HG02852 (cell line): ENCODE measurements at regions not wholly inside any gene's neighbourhood (a gene's known extent, or its start where the extent isn't known, plus 50 kb on each side); places are given as distances from the start of the nearest gene placed in this dataset.

ENCODE experiments used
- ATAC-seq: cut with Tn5 transposase; IDR thresholded peaks from one replicate; pipeline ENCODE4 v1.9.1; 2021; ENCODE audit warnings: mild to moderate bottlenecking, moderate library complexity; ENCODE audit not compliant: unreplicated experiment

DNA sequence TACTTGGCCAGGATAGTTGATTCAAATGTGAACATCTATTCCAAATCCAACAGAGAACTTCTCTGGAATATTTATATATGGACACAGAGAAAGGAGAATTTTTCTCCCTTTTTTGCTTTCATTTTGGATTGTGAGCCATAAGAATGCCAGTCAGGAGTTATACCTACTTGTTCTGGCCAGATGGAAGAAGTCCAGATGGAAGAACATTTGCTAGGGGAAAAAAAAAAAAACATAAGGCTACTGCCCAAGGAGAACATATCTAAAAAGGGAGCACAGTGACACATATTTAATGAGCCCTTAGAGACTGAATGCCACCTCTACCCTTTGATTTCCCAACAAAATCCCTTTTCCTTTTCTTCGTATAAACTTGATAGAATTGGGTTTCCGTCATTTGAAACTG lies 61.7 kb upstream of the PPP2R2B start:
- no peak for ATAC-seq

DNA sequence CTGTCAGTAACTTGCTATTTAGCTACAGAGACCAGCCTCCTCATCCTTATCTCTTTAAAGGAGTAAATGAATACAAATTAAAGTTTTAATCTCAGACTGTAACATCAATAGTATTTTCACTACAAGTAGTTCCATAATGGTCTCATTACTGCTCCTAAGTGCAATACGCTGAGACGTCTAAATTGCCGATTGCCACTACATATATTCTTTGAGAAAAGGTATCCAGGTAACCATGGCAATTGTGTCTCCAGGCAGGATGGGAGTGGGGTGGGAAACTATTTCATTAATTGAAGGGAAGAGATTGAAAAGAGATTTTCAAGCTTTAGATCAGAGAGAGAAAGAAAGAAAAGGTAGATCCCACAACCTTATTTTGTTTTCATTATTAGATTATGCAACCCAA lies 65.5 kb upstream of the PPP2R2B start:
- ATAC-seq = no peak

GRCh38 chr5:146944764-146945616 lies 66.4 kb upstream of the PPP2R2B start:
- ATAC-seq = no peak

- no peak for ATAC-seq
These were observed 67.1 kb upstream of the PPP2R2B start for GRCh38 chr5:146945617-146946084.

GRCh38 chr5:146947181-146947941 lies 68.8 kb upstream of the PPP2R2B start:
- peak; percentile 54 for ATAC-seq

- ATAC-seq = no peak
These were observed 70.1 kb upstream of the PPP2R2B start for GRCh38 chr5:146948666-146949065.

DNA sequence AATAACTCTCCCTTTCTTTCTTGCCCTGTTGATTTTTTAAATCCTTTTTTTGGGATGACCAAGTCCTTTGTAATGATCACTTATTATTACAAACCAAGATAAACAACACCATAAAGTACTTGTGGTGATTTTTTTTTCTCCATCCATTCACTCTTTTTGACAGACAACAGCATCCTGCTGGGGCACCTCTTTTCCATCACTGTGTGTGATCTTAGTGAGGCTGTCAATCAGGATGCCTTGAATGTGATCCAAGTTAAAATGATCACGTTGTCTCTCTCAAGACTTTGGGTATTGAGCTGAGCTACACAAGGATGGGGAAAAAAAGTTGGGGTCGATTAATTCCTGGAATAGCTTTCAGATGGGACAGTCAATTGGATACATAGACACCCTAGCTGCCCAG lies 73.6 kb upstream of the PPP2R2B start:
- ATAC-seq = no peak

GRCh38 chr5:146956217-146956616 lies 77.7 kb upstream of the PPP2R2B start:
- ATAC-seq = no peak

DNA sequence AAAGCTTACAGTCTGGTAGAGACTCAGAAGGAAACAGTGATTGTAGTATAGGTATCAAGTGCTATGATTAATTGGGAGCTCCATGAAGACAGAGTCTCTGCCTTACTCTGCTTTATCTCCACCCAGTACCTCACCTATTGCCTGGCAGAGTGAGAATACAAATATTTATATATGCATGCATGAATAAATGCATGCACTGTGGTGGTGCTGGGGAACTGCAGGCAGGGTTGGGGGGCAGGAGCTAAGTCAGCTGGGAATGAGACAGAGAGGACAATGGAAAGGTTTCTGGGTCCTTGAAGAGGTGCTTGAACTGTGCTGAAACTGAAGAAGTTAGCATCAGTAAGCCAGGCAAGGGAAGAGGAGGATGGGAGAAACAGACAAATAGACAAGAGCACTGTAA lies 80.8 kb upstream of the PPP2R2B start:
- ATAC-seq = no peak

GRCh38 chr5:146962801-146963355 lies 84.3 kb upstream of the PPP2R2B start:
- ATAC-seq = no peak

DNA sequence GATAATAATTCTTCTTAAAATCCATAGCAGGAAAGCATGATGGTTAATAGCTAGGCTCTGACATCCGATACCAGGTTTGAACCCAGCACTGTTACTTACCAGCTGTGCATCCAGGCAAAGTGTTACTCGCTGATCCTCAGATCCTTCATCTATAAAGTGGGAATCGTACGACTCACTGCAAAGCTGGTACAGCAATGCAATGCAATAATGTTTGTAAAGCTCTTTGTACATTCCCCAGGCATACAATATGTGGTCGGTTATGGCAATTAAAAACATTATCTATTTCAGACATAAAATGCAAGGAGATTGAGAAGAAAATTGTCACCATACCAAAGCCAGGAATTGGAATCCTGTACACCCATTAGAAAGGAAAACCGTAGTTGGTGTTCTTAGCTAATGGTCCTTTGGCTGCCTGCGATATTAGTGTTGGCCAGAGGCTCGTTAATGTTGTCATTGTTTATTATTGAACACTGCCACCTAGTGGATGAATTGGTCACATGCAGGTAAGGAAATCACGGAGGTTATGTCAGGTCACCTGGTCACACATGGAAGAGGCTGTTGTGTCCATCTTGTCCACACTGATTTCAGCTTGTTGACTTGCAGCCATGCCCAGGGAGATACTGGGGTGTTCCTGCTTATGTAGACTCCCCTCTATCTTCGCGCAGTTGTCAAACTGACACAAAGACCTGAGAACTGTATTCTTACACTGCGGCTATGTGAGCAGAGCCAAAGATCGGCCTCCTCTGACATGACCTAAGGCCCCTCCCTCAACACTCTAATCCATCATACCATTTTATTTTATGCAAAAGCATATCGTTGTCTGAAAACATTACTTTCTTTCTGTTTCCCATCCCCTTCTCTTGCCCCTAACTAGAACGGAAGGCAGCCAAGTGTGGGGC lies 87.5 kb upstream of the PPP2R2B start:
- ATAC-seq = peak; percentile 98

DNA sequence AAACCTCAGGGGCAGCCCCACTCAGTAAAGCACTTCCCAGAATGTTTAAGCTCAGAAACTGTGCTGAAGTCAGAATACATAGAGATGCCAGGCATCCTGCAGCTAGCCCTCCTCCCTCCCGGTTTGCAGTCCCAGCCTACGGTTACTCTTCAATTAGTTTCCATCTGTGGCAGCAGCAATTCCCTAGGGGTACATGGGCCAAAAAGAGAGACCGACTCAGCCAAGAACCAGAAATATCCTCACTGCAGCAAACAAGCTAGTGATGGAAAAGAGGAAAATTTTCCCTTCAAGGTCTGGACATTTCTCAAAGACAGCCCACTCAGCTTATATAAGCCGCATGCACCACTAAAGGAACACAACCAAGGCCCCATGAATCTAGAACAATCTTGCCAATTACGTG lies 89.1 kb upstream of the PPP2R2B start:
- no peak for ATAC-seq

GRCh38 chr5:146971401-146971800 lies 92.8 kb upstream of the PPP2R2B start:
- no peak for ATAC-seq

- no peak for ATAC-seq
These were observed 107.9 kb upstream of the PPP2R2B start for GRCh38 chr5:146986469-146986868.

GRCh38 chr5:146993876-146994530 lies 115.4 kb upstream of the PPP2R2B start:
- no peak for ATAC-seq

GRCh38 chr5:146995878-146996277 lies 117.3 kb upstream of the PPP2R2B start:
- no peak for ATAC-seq

DNA sequence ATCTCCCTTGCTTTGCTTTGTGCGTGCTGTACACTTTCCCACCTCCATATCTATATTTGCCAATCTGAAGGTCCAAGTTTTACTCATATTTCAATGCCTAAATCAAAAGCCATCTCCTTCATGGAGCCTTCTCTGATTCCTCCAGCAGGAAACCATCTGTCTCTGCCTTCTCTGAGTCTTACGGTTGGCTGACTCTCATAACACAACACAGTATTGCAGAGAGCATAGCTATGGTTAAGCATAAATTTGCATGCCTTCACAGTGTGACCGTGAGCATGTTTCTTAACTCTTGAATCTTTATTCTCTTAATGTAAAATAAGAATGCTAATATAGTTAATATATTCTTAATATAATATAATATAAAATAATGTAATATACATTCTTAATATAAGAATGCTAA lies 136.8 kb upstream of the PPP2R2B start:
- ATAC-seq = no peak

DNA sequence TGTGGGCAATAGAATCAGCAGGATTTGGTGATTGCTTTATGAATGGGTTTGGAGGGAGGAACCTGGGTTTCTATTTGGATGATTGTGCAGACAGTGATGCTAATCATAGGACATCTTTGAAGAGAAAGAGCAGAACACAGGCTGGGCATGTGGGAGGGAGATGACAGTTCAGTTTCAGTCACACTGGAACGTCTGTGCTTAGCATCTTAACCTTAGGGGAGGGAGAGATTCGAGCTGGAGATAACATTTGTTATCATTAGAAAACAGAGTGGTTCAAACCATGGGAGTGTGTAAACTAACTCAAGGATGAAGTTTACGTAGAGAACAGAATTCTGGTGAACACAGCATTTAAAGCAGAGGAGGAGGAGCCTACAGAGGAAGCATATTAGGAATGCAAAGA lies 138.6 kb upstream of the PPP2R2B start:
- no peak for ATAC-seq

- ATAC-seq = no peak
These were observed 139.1 kb upstream of the PPP2R2B start for GRCh38 chr5:147017621-147018020.

GRCh38 chr5:147018812-147019211 lies 140.3 kb upstream of the PPP2R2B start:
- no peak for ATAC-seq
